GM21723 (cell line): ENCODE measurements at regions not wholly inside any gene's neighbourhood (a gene's known extent, or its start where the extent isn't known, plus 50 kb on each side); places are given as distances from the start of the nearest gene placed in this dataset.

ENCODE experiments used
- ATAC-seq: cut with Tn5 transposase; IDR thresholded peaks from one replicate; pipeline ENCODE4 v1.9.1; 2021; ENCODE audit warnings: mild to moderate bottlenecking, moderate library complexity; ENCODE audit not compliant: unreplicated experiment

GRCh38 chr18:38402509-38402908 is 836.9 kb upstream of the CELF4 start:
- no peak for ATAC-seq

DNA sequence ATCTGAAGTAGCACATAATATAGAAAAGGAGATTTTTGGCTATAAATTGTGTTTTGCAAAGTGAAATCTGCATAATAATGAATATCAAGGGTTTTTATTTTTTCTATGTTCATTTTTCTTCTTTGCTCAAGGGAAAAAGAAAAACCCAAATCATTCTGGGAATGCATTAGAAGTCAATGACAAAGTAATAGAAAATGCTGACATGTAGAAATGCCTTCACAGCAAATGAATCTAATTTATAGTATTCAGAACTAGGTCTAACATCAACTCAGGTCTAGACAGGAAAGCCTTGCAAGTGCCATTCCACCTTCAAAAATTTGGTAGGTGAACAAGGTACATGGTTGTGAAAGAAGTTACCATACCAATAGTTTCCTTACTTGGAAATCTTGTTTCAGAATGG is 831.5 kb upstream of the CELF4 start:
- no peak for ATAC-seq

- ATAC-seq, result no peak
These were observed 820.5 kb upstream of the CELF4 start for GRCh38 chr18:38386146-38386545.

DNA sequence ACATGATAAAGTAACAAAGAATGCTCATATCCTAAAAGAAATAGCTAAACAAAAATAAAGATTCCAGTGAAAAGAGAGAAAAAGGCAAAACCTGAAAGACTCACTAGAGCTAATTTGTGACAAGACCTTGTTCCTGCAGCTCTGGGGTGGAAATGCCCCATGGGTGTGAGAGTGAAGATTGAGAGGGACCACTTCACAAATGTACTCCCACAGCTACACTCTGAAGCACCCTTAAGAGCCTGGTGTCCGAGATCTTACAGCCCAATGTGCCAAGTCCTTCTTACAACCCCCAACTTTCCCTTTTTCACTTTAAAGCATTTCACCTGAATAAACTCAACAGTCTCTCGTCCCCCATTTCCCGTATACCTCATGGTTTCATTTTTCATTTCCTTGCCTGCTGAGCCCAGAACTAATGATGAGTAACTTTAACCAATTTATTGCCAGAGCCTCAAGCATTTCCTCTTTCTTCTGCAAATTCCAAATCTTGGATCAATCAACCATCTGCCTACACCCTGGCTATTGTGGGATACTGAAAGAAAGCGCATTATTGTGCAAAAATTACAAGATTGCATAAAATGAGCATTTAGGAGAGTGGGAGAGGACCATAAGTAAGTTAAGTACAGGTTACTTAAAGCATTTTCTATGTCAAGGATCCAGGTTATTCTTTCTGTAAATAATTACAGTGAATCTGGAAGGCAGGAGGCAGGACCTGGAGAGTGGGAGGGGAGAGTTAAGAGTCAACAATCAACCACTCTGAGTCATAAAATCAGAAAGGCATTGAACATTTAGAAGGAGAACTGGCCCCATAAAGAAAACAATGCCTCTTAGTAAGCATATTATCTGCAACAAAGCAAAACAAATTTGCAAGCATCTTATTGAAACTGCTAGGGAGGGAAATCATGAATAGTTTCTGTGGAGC is 804.4 kb upstream of the CELF4 start:
- no peak for ATAC-seq

DNA sequence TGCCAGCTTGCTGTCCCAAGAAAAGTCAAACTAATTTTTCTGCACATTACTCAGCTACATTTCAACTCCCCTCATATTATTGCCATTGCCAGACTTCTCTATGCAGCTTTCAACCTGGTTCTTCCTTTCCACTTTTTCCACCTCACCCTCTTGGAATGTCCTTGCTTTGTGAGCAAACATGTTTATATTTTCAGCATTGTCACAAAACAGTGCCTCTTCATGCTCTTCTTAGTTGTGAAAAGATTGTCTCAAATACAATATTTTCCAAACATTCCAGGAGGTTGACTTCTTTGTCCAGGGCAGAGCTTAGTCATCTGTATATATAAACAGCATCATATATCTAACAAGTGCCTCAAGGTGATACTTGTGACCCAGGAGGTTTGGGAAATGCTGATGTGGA is 803.3 kb upstream of the CELF4 start:
- ATAC-seq, result no peak

DNA sequence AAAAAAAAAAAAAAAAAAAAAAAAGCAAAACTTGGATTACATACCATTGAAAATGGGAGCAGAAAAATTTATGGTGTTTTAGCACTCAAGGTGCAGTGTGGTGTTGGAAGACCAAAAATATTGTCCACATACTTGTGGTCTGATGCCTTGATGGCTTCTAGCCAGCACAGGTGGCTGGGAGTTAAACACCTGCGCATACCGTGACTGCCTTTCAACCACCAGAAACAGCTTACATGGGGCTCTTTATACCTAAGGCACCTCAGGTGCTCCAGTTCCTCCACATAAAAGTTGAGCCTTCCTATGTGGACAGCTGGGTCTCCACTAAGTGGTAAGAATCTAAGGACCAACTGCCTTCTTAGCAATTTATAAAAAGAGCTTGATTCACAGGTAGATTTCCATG is 802.6 kb upstream of the CELF4 start:
- no peak for ATAC-seq

DNA sequence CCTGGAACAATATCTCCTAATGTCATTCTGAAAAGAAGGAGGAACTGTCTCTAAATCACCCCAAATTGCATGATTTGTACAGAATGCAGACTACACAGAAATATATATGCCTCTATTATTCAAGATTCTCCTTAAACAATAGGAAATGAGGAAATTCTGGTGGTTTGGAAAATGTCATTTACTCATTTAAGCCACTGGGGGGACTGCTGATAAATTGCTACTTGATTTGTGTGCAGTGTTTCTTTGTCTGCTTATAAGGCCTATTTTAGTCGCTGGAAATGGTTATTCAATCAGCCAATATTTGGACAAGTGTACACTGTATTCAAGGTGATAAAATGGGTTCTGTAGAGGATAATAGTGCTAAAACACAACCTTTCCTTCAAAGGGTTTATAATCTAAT is 801.9 kb upstream of the CELF4 start:
- ATAC-seq, result no peak

GRCh38 chr18:38362286-38362792 is 796.7 kb upstream of the CELF4 start:
- ATAC-seq, result no peak

- ATAC-seq, result no peak
These were observed 793.4 kb upstream of the CELF4 start for GRCh38 chr18:38358805-38359657.

GRCh38 chr18:38353149-38353548 is 787.6 kb upstream of the CELF4 start:
- ATAC-seq, result no peak

DNA sequence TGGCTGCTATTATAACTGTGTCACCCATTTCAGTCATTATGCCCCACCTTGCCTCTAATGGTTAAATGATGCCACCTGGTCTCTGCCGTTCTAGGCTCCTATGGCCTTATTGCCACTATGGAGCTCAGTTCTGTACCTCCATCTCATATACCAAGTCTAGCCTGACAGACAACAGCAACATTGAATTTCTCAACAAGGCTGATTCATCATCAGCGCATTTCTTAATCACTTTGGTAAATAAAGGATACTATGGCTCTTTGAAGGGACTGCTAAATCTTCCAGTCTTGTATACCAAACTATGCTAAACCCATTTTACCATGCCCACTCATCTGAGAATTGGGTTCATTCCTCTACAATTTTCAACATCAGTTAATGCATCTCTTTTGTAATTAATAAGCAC is 784.5 kb upstream of the CELF4 start:
- no peak for ATAC-seq

DNA sequence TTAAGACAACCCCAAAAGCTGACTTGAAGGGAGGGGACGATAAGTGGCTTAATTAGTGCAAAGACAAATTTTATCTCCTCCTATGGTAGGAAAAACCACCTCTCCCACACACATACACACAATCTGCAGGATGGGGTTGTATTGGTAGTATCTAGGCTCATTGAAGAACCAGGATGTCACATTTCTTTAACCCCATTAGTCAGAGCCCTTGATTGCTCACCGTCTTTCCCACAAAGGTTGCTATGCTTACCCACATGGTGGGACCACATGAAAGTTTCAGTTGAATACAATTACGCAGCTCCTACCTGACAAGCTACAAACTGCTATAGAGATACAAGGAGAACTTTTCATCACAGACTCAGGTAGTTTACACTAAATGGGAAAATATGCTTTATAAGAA is 765.0 kb upstream of the CELF4 start:
- no peak for ATAC-seq

- ATAC-seq, result no peak
These were observed 763.5 kb upstream of the CELF4 start for GRCh38 chr18:38329145-38329544.

DNA sequence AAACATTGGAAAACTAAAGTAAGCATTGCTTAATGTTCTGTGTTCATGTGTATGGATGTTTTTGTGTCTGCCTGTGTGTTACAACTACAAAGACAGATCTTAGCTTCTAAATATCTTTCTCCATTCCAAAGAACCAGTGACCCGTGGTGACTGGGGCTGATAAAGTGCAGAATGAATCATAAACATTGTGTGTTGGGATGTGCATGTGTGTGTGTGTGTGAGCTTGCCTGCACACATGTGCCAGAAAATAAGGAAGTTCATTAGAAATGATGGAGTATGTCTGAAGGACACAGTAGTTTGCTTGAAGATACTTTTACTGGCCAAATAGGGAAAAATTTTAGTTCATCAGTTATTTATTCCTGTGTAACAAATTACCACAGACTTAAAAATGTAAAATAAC is 756.6 kb upstream of the CELF4 start:
- no peak for ATAC-seq

GRCh38 chr18:38321262-38321661 is 755.7 kb upstream of the CELF4 start:
- no peak for ATAC-seq

DNA sequence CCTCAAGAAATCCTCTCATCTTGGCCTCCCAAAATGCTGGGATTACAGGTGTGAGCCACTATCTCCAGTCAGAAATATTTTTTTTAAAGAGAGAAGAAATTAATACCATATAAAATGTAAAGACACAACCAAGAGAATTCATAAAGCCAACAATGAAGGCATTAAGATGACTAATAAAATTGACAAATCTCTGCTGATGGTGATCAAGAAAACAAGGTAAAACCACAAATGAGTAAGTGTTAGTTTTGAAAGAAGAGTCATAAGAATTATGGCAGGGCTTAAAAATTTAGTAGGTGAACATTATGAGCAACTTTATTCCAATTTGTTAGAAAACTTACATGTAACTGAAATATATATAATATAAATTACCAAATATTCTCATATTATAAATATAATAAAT is 752.8 kb upstream of the CELF4 start:
- no peak for ATAC-seq

DNA sequence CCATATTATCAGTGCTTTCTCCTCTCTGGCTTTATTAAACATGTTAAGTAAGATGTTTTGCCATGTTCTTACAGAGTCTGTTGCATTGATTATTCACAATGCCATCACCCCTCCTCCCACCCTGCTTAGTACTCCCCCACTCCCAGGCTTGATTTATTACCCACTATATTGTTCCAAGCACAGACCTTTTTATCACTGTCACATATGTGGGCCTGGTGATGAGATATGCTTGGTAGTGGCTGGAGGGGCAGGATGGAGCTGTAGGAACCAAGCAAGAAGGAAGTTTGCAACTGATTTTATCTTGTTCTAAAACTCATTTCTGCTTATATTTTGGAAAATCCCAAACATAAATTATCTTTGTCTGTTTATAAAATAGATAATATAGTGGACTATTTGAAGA is 748.2 kb upstream of the CELF4 start:
- no peak for ATAC-seq

- no peak for ATAC-seq
These were observed 746.9 kb upstream of the CELF4 start for GRCh38 chr18:38312532-38312931.

DNA sequence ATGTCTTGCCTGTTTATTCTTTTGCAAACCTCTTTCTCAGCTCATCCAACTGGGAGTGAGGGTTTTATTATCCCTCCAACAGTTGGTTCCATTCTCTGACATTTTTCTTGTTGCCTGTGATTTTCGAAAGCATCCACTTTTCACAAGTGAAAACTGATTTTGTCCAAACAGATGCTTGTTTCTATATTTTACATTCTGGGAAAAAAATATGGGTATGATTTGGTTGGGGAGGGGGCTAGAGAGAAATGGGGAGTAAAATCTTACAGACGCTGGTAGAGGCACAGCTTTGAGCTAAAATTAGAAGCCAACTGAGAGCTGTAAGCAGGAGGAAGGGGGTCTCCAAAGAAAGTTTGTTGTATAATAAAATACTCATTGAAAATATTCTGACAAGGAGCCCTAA is 745.3 kb upstream of the CELF4 start:
- no peak for ATAC-seq

GRCh38 chr18:38307914-38308313 is 742.3 kb upstream of the CELF4 start:
- no peak for ATAC-seq

DNA sequence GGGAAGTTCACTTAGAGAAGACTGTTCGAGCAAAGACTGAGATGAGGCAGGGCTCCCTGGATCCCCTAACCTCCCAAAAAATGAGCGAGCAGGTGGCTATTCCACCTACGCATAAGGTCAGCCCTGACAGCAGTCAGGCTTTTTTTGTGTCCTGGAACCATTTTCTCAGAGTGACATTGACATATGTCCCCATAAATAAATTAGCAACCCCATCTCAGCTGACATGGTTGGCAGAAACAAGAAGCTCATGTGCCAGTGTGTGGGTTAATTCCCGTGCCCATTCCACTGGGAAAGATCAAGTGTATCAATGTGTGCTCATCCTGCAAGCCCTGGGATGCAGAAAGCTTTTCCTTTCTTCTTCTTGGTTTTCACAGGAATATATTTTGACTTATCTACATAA is 740.4 kb upstream of the CELF4 start:
- ATAC-seq, result no peak

DNA sequence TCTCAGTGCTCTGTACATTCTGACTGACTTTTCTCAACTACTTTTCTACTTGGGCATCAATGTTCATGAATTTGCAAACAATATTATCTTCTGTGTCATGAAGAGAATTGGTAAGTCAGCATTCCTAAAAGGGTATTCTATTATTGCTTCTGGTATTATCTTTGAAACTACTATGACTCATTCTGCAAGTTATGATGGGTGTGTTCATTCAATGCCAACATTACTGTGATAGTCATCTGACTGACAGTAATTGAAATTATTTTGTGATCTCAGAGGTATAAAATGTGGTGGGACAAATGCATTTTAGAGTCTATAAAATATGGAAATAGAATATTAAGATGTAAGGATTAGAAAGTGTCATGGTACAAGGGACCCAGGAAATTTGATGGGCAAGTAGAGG is 736.0 kb upstream of the CELF4 start:
- ATAC-seq, result no peak
